Activated CD4-positive, alpha-beta T cell treated with anti-CD3 and anti-CD28 coated beads for 36 hours (primary cell): ENCODE measurements at regions not wholly inside any gene's neighbourhood (a gene's known extent, or its start where the extent isn't known, plus 50 kb on each side); places are given as distances from the start of the nearest gene placed in this dataset.
"Not testable (repeated sequence)": the region's sequence is repeated elsewhere in the genome, so short reads cannot be mapped to it uniquely, and the experiment has no call there.

Source experiments
- ATAC-seq: fragments of 200-7000 bp; cut with Tn5 transposase; one replicate; pipeline ENCODE4 v1.10.0; 2021; ENCODE audit warnings: mild to moderate bottlenecking, moderate library complexity
- CTCF ChIA-PET: fragments of 350-600 bp; sonication (Branson Sonifier 250); formaldehyde crosslinking; loops from one replicate; lab custom pipeline; 2021; ENCODE audit warnings: antibody characterized with exemption; lab: Charles Lee
- POLR2A ChIA-PET: fragments of 350-600 bp; sonication (Branson Sonifier 250); formaldehyde crosslinking; loops from one replicate; lab custom pipeline; 2021; ENCODE audit warnings: antibody characterized with exemption, inconsistent platforms; lab: Charles Lee
- DNase-seq: peaks from one replicate; pipeline ENCODE4 v3.0.0-alpha.2; 2020
- H3K27ac Mint-ChIP-seq: one replicate; pipeline ENCODE4 v1.8.0; 2021; ENCODE audit warnings: mixed read lengths
- H3K27me3 Mint-ChIP-seq: one replicate; pipeline ENCODE4 v1.8.0; 2021; ENCODE audit warnings: mixed read lengths
- H3K36me3 Mint-ChIP-seq: one replicate; pipeline ENCODE4 v1.8.0; 2021; ENCODE audit warnings: low read depth, mixed read lengths
- H3K4me1 Mint-ChIP-seq: one replicate; pipeline ENCODE4 v1.8.0; 2021; ENCODE audit warnings: mixed read lengths
- H3K4me3 Mint-ChIP-seq: one replicate; pipeline ENCODE4 v1.8.0; 2021; ENCODE audit warnings: mild to moderate bottlenecking, moderate library complexity, mixed read lengths
- H3K9me3 Mint-ChIP-seq: one replicate; pipeline ENCODE4 v1.8.0; 2021; ENCODE audit warnings: low read depth, mixed read lengths
- intact Hi-C, 2 experiments: fragments of 100-400 bp; cut with DNase I in 1 of 2; cut with micrococcal nuclease in 1 of 2; formaldehyde crosslinking; loops; one replicate each; pipeline versions ENCODE4 v1.14.2 to v1.15.1; 2022 to 2024; cut with DNase I, micrococcal nuclease

DNA sequence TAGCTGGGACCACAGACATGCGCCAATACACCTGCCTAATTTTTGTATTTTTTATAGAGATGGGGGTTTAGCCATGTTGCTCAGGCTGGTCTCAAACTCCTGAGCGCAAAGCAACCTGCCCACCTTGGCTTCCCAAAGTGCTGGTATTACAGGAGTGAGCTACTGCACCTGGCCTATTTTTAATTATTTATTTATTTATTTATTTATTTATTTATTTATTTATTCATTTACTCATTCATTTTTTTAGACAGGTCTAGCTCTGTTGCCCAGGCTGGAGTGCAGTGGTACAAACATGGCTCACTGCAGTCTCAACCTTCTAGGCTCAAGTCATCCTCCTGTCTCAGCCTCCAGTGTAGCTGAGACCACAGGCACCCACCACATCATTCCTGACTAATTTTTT, 434.3 kb downstream of the DOK5 start:
- Mint-ChIP-seq H3K27ac (no peak overlapping the region), H3K4me3 (no peak overlapping the region), H3K27me3 (no peaks in the 10 kb centered on the region), H3K4me1 (no peaks in the 10 kb centered on the region), H3K36me3 (no peaks in the 10 kb centered on the region), H3K9me3 (peaks cover 19% of the 10 kb centered on the region)
- no peak for DNase-seq
- ATAC-seq, result no peak
- ChIA-PET CTCF (no interaction called here), POLR2A (no interaction called here)
- intact Hi-C loops, result no loop called here

DNA sequence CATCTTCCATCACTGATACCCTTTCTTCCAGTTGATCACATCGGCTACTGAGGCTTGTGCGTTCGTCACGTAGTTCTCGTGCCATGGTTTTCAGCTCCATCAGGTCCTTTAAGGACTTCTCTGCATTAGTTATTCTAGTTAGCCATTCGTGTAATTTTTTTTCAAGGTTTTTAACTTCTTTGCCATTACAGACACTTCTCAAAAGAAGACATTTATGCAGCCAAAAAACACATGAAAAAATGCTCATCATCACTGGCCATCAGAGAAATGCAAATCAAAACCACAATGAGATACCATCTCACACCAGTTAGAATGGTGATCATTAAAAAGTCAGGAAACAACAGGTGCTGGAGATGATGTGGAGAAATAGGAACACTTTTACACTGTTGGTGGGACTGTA, 430.7 kb downstream of the DOK5 start:
- CTCF ChIA-PET, H3K4me3 Mint-ChIP-seq, intact Hi-C loops, H3K27me3 Mint-ChIP-seq, H3K27ac Mint-ChIP-seq, ATAC-seq, DNase-seq, H3K4me1 Mint-ChIP-seq, H3K36me3 Mint-ChIP-seq, POLR2A ChIA-PET: not testable (repeated sequence)
- H3K9me3 Mint-ChIP-seq, result peaks cover 21% of the 10 kb centered on the region

DNA sequence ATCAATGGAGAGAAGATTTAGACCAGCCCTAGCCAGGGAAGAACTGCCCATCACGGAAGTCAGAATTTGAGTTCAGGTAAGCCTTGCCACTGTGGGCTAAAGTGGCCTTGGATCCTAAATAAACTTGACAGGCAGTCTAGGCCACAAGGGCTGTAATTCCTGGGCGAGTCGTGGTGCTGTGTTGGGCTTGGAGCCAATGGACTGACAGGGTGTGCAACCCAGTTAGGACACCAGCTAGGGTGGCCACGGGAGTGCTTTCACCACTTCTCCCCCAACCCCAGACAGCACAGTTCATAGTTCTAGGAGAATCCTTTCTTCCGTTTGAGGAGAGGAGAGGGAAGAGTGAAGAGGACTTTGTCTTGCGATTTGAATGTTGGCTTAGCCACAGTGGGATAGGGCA, 422.4 kb downstream of the DOK5 start:
- H3K4me1 Mint-ChIP-seq, result no peaks in the 10 kb centered on the region
- peaks cover 21% of the 10 kb centered on the region for H3K9me3 Mint-ChIP-seq
- ATAC-seq (no peak), DNase-seq (no peak)
- H3K4me3 Mint-ChIP-seq, result no peak overlapping the region
- no peaks in the 10 kb centered on the region for H3K36me3 Mint-ChIP-seq
- no peaks in the 10 kb centered on the region for H3K27me3 Mint-ChIP-seq
- POLR2A ChIA-PET, result no interaction called here
- intact Hi-C loops, result no loop called here
- H3K27ac Mint-ChIP-seq, result no peak overlapping the region
- CTCF ChIA-PET, result no interaction called here

DNA sequence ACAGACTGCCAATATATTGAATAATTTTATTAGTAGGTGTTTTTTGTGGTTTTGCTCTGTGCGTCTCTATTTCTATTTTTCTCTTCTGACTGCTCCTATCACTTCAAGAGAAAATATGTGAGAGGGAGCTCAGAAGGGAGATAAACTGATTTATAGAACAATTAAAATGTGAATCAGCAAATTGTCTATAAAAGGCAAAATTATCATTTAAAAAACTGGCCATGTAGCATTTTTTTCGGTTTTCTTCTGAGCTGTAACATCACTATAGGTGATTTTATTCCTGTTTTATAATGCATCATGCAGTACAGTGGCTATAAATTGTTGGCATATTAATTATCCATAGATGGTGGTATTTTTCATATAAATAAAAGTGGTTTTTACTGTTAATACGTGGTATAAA, 416.5 kb downstream of the DOK5 start:
- Mint-ChIP-seq H3K27me3 (no peaks in the 10 kb centered on the region), H3K27ac (no peak overlapping the region), H3K4me1 (no peaks in the 10 kb centered on the region), H3K9me3 (peaks cover 2% of the 10 kb centered on the region), H3K36me3 (no peaks in the 10 kb centered on the region), H3K4me3 (no peak overlapping the region)
- DNase-seq (no peak), ATAC-seq (no peak)
- ChIA-PET CTCF (no interaction called here), POLR2A (no interaction called here)
- intact Hi-C loops, result no loop called here

GRCh38 chr20:54879393-54879792, 404.0 kb downstream of the DOK5 start:
- POLR2A ChIA-PET, result no interaction called here

DNA sequence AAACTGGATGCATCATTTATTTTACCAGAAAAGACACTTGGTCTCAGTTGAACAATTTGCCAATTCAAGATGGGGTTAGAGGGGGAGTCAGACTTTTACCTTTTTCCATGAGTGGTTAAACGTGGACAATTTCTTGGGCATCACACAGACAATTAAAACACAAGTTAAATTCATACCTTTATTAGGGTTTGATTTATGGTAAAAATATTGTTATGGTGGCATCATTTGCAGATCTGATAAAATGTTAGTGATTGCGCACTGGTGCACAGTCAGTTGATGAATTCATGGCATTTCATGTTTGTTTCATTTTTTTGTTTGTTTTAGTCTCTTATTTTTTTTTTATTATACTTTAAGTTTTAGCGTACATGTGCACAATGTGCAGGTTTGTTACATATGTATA, 399.9 kb downstream of the DOK5 start:
- Mint-ChIP-seq H3K4me3 (no peak overlapping the region), H3K27ac (no peak overlapping the region), H3K36me3 (no peaks in the 10 kb centered on the region), H3K9me3 (peaks cover 9% of the 10 kb centered on the region), H3K4me1 (no peaks in the 10 kb centered on the region), H3K27me3 (peaks cover 2% of the 10 kb centered on the region)
- ATAC-seq (no peak), DNase-seq (no peak)
- intact Hi-C loops, result no loop called here
- POLR2A ChIA-PET, result no interaction called here
- CTCF ChIA-PET, result no interaction called here

More at GRCh38 chr20:54879393-54879792, 404.0 kb downstream of the DOK5 start:
- peaks cover 6% of the 10 kb centered on the region for H3K9me3 Mint-ChIP-seq
- DNase-seq (no peak), ATAC-seq (no peak)
- H3K4me1 Mint-ChIP-seq, result no peaks in the 10 kb centered on the region
- H3K4me3 Mint-ChIP-seq, result no peak overlapping the region
- intact Hi-C loops, result no loop called here
- H3K27me3 Mint-ChIP-seq, result peaks cover 2% of the 10 kb centered on the region
- no peak overlapping the region for H3K27ac Mint-ChIP-seq
- H3K36me3 Mint-ChIP-seq, result no peaks in the 10 kb centered on the region
- CTCF ChIA-PET, result interaction anchor here (1.4 kb wide), 1 partner anchor 12 kb away, joined by 4 read pairs; no protein-coding TSS in a partner anchor

GRCh38 chr20:54874718-54875117, 399.3 kb downstream of the DOK5 start:
- ChIA-PET CTCF (no interaction called here), POLR2A (no interaction called here)
- H3K27me3 Mint-ChIP-seq, result peaks cover 2% of the 10 kb centered on the region
- no peaks in the 10 kb centered on the region for H3K4me1 Mint-ChIP-seq
- intact Hi-C loops, result no loop called here
- peaks cover 9% of the 10 kb centered on the region for H3K9me3 Mint-ChIP-seq
- H3K36me3 Mint-ChIP-seq, result no peaks in the 10 kb centered on the region
- DNase-seq, result no peak
- no peak overlapping the region for H3K4me3 Mint-ChIP-seq
- no peak for ATAC-seq
- no peak overlapping the region for H3K27ac Mint-ChIP-seq

DNA sequence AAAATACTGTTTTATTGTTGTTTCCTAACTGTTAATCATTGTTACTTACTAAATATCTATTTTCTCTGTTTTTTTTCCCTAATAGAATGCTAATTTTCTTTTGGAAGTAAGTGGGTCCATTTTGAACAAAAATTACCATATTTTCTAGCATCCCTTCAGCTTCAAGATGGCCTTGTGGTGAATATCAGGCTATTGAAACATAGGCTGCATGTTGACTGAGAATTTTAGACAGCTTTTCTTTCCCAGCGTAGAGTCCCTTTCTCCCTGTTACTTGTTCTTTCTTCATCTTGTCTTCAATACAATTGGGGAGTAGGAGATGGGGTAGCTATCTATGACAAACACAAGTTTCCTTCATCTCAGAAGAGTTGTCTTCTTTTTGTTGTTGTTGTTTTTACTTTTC, 397.0 kb downstream of the DOK5 start:
- POLR2A ChIA-PET, result no interaction called here
- Mint-ChIP-seq H3K4me3 (no peak overlapping the region), H3K27ac (no peak overlapping the region), H3K4me1 (no peaks in the 10 kb centered on the region), H3K27me3 (no peaks in the 10 kb centered on the region), H3K36me3 (no peaks in the 10 kb centered on the region), H3K9me3 (peaks cover 3% of the 10 kb centered on the region)
- DNase-seq (no peak), ATAC-seq (no peak)
- intact Hi-C loops, result no loop called here
- CTCF ChIA-PET, result interaction anchor here (0.6 kb wide), 1 partner anchor 703 kb away, joined by 3 read pairs; no protein-coding TSS in a partner anchor

DNA sequence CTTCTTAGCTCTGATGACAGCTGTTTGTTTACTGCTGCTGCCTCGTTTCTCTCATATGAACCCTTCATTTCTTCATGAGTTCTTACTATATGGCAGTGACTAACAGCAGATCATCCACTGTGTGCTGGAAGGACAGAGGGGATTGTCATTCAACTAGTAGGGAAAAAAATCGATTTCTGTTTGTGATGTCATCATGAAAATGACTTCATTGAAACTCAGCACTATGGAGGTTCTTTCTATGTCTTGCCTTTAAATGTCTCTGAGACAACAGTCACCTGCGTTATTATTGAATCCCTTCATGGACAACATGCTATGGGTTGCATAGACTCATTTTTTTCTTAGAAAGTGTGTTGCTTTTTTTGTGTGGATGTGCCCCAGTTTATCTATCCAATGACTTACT, 394.4 kb downstream of the DOK5 start:
- Mint-ChIP-seq H3K9me3 (peaks cover 3% of the 10 kb centered on the region), H3K27ac (no peak overlapping the region), H3K4me3 (no peak overlapping the region), H3K36me3 (no peaks in the 10 kb centered on the region), H3K4me1 (no peaks in the 10 kb centered on the region), H3K27me3 (no peaks in the 10 kb centered on the region)
- ChIA-PET POLR2A (no interaction called here), CTCF (no interaction called here)
- intact Hi-C loops, result no loop called here
- DNase-seq, result no peak
- ATAC-seq, result no peak

- Mint-ChIP-seq H3K27me3 (no peaks in the 10 kb centered on the region), H3K9me3 (no peaks in the 10 kb centered on the region), H3K4me3 (no peak overlapping the region), H3K4me1 (no peaks in the 10 kb centered on the region), H3K36me3 (no peaks in the 10 kb centered on the region), H3K27ac (no peak overlapping the region)
- intact Hi-C loops, result no loop called here
- CTCF ChIA-PET, result no interaction called here
- ATAC-seq (no peak), DNase-seq (no peak)
- POLR2A ChIA-PET, result no interaction called here
Observed at GRCh38 chr20:54865273-54865672, 389.9 kb downstream of the DOK5 start.

DNA sequence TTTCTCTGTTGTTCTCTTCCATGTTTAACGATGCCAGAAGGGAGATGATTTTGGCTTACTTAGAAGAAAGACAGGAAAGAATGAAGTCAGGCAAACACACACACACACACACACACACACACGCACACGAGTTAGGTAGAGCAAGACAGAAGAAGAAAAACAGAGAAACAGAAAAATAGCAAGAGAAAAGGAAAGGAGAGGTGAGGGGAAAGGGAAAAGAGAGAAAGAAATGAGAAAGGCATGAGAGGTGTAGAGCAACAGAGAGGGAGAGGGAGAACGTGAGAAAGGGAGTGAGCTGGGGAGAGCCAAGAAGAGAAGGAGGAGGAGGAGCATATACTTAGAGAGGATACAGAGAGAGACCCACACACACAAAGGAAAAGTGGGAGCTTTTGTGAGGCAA, 385.3 kb downstream of the DOK5 start:
- H3K4me1 Mint-ChIP-seq, result no peaks in the 10 kb centered on the region
- H3K27ac Mint-ChIP-seq, result no peak overlapping the region
- H3K4me3 Mint-ChIP-seq, result no peak overlapping the region
- H3K27me3 Mint-ChIP-seq, result no peaks in the 10 kb centered on the region
- ATAC-seq, result no peak
- H3K36me3 Mint-ChIP-seq, result no peaks in the 10 kb centered on the region
- ChIA-PET CTCF (no interaction called here), POLR2A (no interaction called here)
- intact Hi-C loops, result no loop called here
- H3K9me3 Mint-ChIP-seq, result peaks cover 5% of the 10 kb centered on the region
- no peak for DNase-seq

DNA sequence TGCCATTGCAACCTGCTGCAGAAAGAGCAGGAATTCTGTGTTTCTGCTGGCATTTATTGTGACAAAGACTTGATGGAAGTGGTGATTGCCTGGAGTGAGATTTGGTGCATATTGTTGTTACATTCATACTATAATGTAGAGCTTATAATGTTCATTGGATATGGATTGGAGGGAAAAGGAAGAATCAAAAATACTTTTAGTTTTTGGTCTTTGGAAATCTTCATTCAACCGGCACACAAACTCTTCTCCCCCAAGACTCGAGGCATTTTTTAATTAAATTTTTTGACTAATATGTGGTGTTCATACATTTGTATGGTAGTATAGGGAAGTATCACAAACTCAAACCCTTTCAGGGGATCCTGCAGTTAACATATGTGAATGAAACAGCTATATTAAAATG, 380.8 kb downstream of the DOK5 start:
- no peaks in the 10 kb centered on the region for H3K27me3 Mint-ChIP-seq
- H3K4me1 Mint-ChIP-seq, result no peaks in the 10 kb centered on the region
- H3K36me3 Mint-ChIP-seq, result no peaks in the 10 kb centered on the region
- H3K4me3 Mint-ChIP-seq, result no peak overlapping the region
- CTCF ChIA-PET, result no interaction called here
- H3K27ac Mint-ChIP-seq, result no peak overlapping the region
- POLR2A ChIA-PET, result no interaction called here
- intact Hi-C loops, result no loop called here
- DNase-seq, result no peak
- no peak for ATAC-seq
- H3K9me3 Mint-ChIP-seq, result peaks cover 5% of the 10 kb centered on the region

- intact Hi-C loops, result no loop called here
- no peaks in the 10 kb centered on the region for H3K4me1 Mint-ChIP-seq
- ChIA-PET CTCF (no interaction called here), POLR2A (no interaction called here)
- no peak overlapping the region for H3K27ac Mint-ChIP-seq
- no peak for DNase-seq
- no peak overlapping the region for H3K4me3 Mint-ChIP-seq
- no peaks in the 10 kb centered on the region for H3K9me3 Mint-ChIP-seq
- H3K36me3 Mint-ChIP-seq, result no peaks in the 10 kb centered on the region
- H3K27me3 Mint-ChIP-seq, result no peaks in the 10 kb centered on the region
- ATAC-seq, result no peak
Observed at GRCh38 chr20:54849741-54850140, 374.3 kb downstream of the DOK5 start.
